SU-DHL-6 (cell line): ENCODE measurements at regions not wholly inside any gene's neighbourhood (a gene's known extent, or its start where the extent isn't known, plus 50 kb on each side); places are given as distances from the start of the nearest gene placed in this dataset.

Source experiments
- EZH2phosphoT487 ChIP-seq: fragments of 200-600 bp; sonication (generic), shearing (Covaris generic); conservative IDR thresholded peaks from 2 replicates; pipeline ENCODE4 v1.6.1; 2018; ENCODE audit warnings: mild to moderate bottlenecking, antibody characterized with exemption, low read length, moderate library complexity, mixed read lengths
- TF ChIP-seq, protein P1 (sequence below): fragments of 200-600 bp; sonication (generic); IDR thresholded peaks from one replicate; pipeline ENCODE4 v1.5.1; 2017; ENCODE audit warnings: antibody characterized with exemption, mild to moderate bottlenecking, low read length, moderate library complexity; ENCODE audit not compliant: insufficient read depth, poor library complexity, severe bottlenecking

DNA sequence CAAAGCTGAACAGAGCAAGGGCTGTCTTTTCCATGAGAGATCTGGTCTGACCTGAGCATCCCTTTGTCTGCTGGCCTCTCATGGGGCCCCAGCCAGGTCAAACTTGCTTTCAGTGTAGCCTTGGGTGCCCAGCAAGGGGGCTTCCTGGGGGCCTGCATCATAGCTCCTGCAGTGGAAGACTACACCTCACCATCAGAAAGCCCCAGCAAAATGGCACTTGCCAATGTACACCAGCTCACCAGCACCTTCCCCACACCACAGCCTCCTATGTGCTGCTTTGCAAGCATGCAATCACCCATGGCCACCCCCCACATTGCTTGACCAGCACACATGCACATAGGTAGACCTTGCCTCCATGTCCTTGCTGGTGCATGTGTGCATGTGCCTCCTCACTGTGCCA is 1478.1 kb downstream of the FSTL5 start:
- TF ChIP-seq, protein P1, sequence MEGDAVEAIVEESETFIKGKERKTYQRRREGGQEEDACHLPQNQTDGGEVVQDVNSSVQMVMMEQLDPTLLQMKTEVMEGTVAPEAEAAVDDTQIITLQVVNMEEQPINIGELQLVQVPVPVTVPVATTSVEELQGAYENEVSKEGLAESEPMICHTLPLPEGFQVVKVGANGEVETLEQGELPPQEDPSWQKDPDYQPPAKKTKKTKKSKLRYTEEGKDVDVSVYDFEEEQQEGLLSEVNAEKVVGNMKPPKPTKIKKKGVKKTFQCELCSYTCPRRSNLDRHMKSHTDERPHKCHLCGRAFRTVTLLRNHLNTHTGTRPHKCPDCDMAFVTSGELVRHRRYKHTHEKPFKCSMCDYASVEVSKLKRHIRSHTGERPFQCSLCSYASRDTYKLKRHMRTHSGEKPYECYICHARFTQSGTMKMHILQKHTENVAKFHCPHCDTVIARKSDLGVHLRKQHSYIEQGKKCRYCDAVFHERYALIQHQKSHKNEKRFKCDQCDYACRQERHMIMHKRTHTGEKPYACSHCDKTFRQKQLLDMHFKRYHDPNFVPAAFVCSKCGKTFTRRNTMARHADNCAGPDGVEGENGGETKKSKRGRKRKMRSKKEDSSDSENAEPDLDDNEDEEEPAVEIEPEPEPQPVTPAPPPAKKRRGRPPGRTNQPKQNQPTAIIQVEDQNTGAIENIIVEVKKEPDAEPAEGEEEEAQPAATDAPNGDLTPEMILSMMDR, result no peak
- no peak for TF ChIP-seq EZH2phosphoT487
